Kidney epithelial cell (primary cell): ENCODE measurements at regions not wholly inside any gene's neighbourhood (a gene's known extent, or its start where the extent isn't known, plus 50 kb on each side); places are given as distances from the start of the nearest gene placed in this dataset.

ENCODE experiments used
- DNase-seq: peaks from one replicate; pipeline ENCODE4 v3.0.0-alpha.2; 2010; ENCODE audit warnings: low read depth
- H3K27me3 ChIP-seq: 2 replicates; pipeline ENCODE4 v1.6.0; 2011; ENCODE audit warnings: low read length; ENCODE audit not compliant: control insufficient read depth, insufficient read depth
- H3K36me3 ChIP-seq: 2 replicates; pipeline ENCODE4 v1.5.1; 2011; ENCODE audit warnings: low read length; ENCODE audit not compliant: control insufficient read depth, insufficient read depth
- H3K4me3 ChIP-seq: 2 replicates; pipeline ENCODE4 v1.5.1; 2011; ENCODE audit warnings: low read depth, mild to moderate bottlenecking, control low read depth, low read length
- CTCF ChIP-seq: IDR thresholded peaks from 2 replicates; pipeline ENCODE4 v1.5.1; 2011; ENCODE audit warnings: mild to moderate bottlenecking, moderate library complexity, low read length, control low read depth, inconsistent platforms; ENCODE audit not compliant: insufficient read depth, poor library complexity, severe bottlenecking

GRCh38 chr19:27846944-27847343, 1366.0 kb downstream of the UQCRFS1 start:
- TF ChIP-seq CTCF, result no peak
- Histone ChIP-seq H3K36me3 (no peaks in the 10 kb centered on the region), H3K27me3 (no peaks in the 10 kb centered on the region), H3K4me3 (no peak overlapping the region)
- no peak for DNase-seq

GRCh38 chr19:27844261-27844660, 1368.7 kb downstream of the UQCRFS1 start:
- no peak overlapping the region for H3K4me3 ChIP-seq
- no peaks in the 10 kb centered on the region for H3K36me3 ChIP-seq
- DNase-seq, result no peak
- H3K27me3 ChIP-seq, result no peaks in the 10 kb centered on the region
- no peak for TF ChIP-seq CTCF

GRCh38 chr19:27843861-27844260, 1369.1 kb downstream of the UQCRFS1 start:
- Histone ChIP-seq H3K27me3 (no peaks in the 10 kb centered on the region), H3K36me3 (no peaks in the 10 kb centered on the region), H3K4me3 (no peak overlapping the region)
- TF ChIP-seq CTCF, result no peak
- DNase-seq, result no peak

- TF ChIP-seq CTCF, result no peak
- DNase-seq, result no peak
- no peaks in the 10 kb centered on the region for H3K36me3 ChIP-seq
- H3K27me3 ChIP-seq, result no peaks in the 10 kb centered on the region
- H3K4me3 ChIP-seq, result no peak overlapping the region
These were observed 1379.9 kb downstream of the UQCRFS1 start for GRCh38 chr19:27833031-27833430.

GRCh38 chr19:27828829-27829228, 1384.1 kb downstream of the UQCRFS1 start:
- DNase-seq, result no peak
- no peak for TF ChIP-seq CTCF
- no peaks in the 10 kb centered on the region for H3K27me3 ChIP-seq
- no peak overlapping the region for H3K4me3 ChIP-seq
- no peaks in the 10 kb centered on the region for H3K36me3 ChIP-seq

- H3K27me3 ChIP-seq, result no peaks in the 10 kb centered on the region
- TF ChIP-seq CTCF, result no peak
- H3K4me3 ChIP-seq, result no peak overlapping the region
- DNase-seq, result no peak
- no peaks in the 10 kb centered on the region for H3K36me3 ChIP-seq
These were observed 1388.8 kb downstream of the UQCRFS1 start for GRCh38 chr19:27824108-27824507.
